ENCODE measurements at regions not wholly inside any gene's neighbourhood (a gene's known extent, or its start where the extent isn't known, plus 50 kb on each side); places are given as distances from the start of the nearest gene placed in this dataset.
"Not testable (repeated sequence)": the region's sequence is repeated elsewhere in the genome, so short reads cannot be mapped to it uniquely, and the experiment has no call there.

GRCh38 chr12:107144441-107144840 is 51.1 kb upstream of the CRY1 start:
- DNase-seq, result no peak

GRCh38 chr12:107144990-107145389 is 51.6 kb upstream of the CRY1 start:
- DNase-seq, result no peak

GRCh38 chr12:107145397-107145796 is 52.0 kb upstream of the CRY1 start:
- DNase-seq, result no peak

GRCh38 chr12:107148107-107148506 is 54.8 kb upstream of the CRY1 start:
- DNase-seq, result no peak

- no peak for DNase-seq
Measured at GRCh38 chr12:107152315-107152714, 59.0 kb upstream of the CRY1 start.

- DNase-seq, result no peak
Measured at GRCh38 chr12:107159384-107159900, 66.1 kb upstream of the CRY1 start.

GRCh38 chr12:107163413-107163812 is 70.1 kb upstream of the CRY1 start:
- DNase-seq, result no peak

GRCh38 chr12:107164392-107164791 is 71.0 kb upstream of the CRY1 start:
- no peak for DNase-seq

- no peak for DNase-seq
Measured at GRCh38 chr12:107165581-107165980, 72.2 kb upstream of the CRY1 start.

- DNase-seq, result no peak
Measured at GRCh38 chr12:107167756-107168155, 74.4 kb upstream of the CRY1 start.

- DNase-seq, result no peak
Measured at GRCh38 chr12:107169200-107169599, 75.9 kb upstream of the CRY1 start.

GRCh38 chr12:107178776-107179175 is 85.4 kb upstream of the CRY1 start:
- no peak for DNase-seq

- DNase-seq, result no peak
Measured at GRCh38 chr12:107179871-107180270, 86.5 kb upstream of the CRY1 start.

GRCh38 chr12:107180272-107180671 is 86.9 kb upstream of the CRY1 start:
- no peak for DNase-seq

- no peak for DNase-seq
Measured at GRCh38 chr12:107184359-107184930, 91.1 kb upstream of the CRY1 start.

- no peak for DNase-seq
Measured at GRCh38 chr12:107196681-107197080, 103.3 kb upstream of the CRY1 start.

GRCh38 chr12:107200394-107200793 is 107.0 kb upstream of the CRY1 start:
- no peak for DNase-seq

- DNase-seq, result no peak
Measured at GRCh38 chr12:107207931-107208525, 114.7 kb upstream of the CRY1 start.

- not testable (repeated sequence) for DNase-seq
Measured at GRCh38 chr12:107209700-107210099, 116.4 kb upstream of the CRY1 start.

- peak; percentile 24 for DNase-seq
Measured at GRCh38 chr12:107214373-107214773, 121.0 kb upstream of the CRY1 start.

- DNase-seq, result not testable (repeated sequence)
Measured at GRCh38 chr12:107216411-107216810, 123.1 kb upstream of the CRY1 start.

GRCh38 chr12:107219301-107219700 is 126.0 kb upstream of the CRY1 start:
- DNase-seq, result no peak

- DNase-seq, result no peak
Measured at GRCh38 chr12:107221913-107222312, 128.6 kb upstream of the CRY1 start.

GRCh38 chr12:107223821-107224220 is 130.5 kb upstream of the CRY1 start:
- DNase-seq, result no peak

GRCh38 chr12:107225635-107226034 is 132.3 kb upstream of the CRY1 start:
- DNase-seq, result no peak
